HepG2 (cell line): ENCODE measurements at regions not wholly inside any gene's neighbourhood (a gene's known extent, or its start where the extent isn't known, plus 50 kb on each side); places are given as distances from the start of the nearest gene placed in this dataset.

ENCODE experiments used
- ZFP37 ChIP-seq: sonication (generic); formaldehyde crosslinking; IDR thresholded peaks from 2 replicates; pipeline ENCODE4 v1.4.0; 2020; ENCODE audit warnings: missing genetic modification reagents, borderline replicate concordance
- ZFP82 ChIP-seq: sonication (generic); formaldehyde crosslinking; IDR thresholded peaks from 2 replicates; pipeline ENCODE4 v1.5.1; 2020; ENCODE audit warnings: mild to moderate bottlenecking, missing genetic modification reagents, borderline replicate concordance
- ZNF317 ChIP-seq: sonication (generic); formaldehyde crosslinking; IDR thresholded peaks from 2 replicates; pipeline ENCODE4 v1.5.0; 2020; ENCODE audit warnings: mild to moderate bottlenecking, missing genetic modification reagents
- ZNF549 ChIP-seq: sonication (generic); formaldehyde crosslinking; IDR thresholded peaks from 2 replicates; pipeline ENCODE4 v1.5.0; 2020; ENCODE audit warnings: missing genetic modification reagents
- TF ChIP-seq, protein P1 (sequence below), 2 experiments: fragments of 450-650 bp in 1 of 2; sonication (generic) in 1 of 2; formaldehyde crosslinking in 1 of 2; IDR thresholded peaks; 2 replicates each; pipeline versions ENCODE4 v1.6.1 to v1.8.0; 2016 to 2022; ENCODE audit warnings: antibody characterized with exemption in 1 of 2, mild to moderate bottlenecking in 1 of 2, missing genetic modification reagents in 1 of 2
- TF ChIP-seq, protein P2 (sequence below): sonication (generic); formaldehyde crosslinking; IDR thresholded peaks from 2 replicates; pipeline ENCODE4 v1.4.0; 2020; ENCODE audit warnings: missing genetic modification reagents

DNA sequence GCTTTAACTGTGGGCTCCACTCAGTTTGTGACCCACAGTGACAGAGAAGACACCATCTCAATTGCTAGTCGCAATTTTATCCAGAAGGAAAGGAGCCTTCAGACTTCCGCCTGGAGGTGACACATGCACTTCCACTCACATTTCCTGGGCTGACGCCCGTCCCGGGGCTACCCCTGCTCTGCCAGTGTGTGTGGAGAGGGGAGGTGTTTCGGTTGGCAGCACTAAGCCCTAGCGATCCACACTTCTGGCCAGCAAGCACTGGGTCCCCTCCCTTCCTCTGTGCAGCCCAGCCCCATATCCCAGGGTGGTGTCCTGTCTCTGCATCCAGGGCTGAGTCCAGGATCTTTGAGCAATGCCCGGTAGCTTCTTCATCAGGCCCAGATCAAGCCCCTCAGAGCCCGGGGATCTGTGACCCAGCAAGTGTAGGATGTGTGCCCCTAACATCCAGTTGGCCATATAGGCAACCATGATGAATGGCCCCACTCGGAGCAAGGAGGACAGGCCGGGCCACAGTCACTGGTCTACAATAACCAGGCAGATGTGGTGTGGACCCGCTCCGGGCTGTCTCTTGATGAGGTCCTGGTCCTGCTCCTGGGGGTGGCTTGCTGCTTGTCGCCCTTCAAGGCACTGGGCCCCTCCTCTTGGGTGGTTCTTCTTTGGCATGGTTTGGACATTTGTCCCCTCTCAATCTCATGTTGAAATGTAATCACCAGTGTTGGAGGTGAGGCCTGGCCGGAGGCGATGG is 141.9 kb upstream of the SPACA7 start (continued):
- TF ChIP-seq, protein P1, sequence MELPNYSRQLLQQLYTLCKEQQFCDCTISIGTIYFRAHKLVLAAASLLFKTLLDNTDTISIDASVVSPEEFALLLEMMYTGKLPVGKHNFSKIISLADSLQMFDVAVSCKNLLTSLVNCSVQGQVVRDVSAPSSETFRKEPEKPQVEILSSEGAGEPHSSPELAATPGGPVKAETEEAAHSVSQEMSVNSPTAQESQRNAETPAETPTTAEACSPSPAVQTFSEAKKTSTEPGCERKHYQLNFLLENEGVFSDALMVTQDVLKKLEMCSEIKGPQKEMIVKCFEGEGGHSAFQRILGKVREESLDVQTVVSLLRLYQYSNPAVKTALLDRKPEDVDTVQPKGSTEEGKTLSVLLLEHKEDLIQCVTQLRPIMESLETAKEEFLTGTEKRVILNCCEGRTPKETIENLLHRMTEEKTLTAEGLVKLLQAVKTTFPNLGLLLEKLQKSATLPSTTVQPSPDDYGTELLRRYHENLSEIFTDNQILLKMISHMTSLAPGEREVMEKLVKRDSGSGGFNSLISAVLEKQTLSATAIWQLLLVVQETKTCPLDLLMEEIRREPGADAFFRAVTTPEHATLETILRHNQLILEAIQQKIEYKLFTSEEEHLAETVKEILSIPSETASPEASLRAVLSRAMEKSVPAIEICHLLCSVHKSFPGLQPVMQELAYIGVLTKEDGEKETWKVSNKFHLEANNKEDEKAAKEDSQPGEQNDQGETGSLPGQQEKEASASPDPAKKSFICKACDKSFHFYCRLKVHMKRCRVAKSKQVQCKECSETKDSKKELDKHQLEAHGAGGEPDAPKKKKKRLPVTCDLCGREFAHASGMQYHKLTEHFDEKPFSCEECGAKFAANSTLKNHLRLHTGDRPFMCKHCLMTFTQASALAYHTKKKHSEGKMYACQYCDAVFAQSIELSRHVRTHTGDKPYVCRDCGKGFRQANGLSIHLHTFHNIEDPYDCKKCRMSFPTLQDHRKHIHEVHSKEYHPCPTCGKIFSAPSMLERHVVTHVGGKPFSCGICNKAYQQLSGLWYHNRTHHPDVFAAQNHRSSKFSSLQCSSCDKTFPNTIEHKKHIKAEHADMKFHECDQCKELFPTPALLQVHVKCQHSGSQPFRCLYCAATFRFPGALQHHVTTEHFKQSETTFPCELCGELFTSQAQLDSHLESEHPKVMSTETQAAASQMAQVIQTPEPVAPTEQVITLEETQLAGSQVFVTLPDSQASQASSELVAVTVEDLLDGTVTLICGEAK (IDR thresholded peaks at IDR 0.05), result no peak
- TF ChIP-seq, protein P1 (CRISPR knock-in tag; IDR thresholded peaks at IDR 0.05), result no peak
- TF ChIP-seq ZFP82 (CRISPR knock-in tag), result no peak
- TF ChIP-seq ZFP37 (CRISPR knock-in tag), result no peak
- no peak for TF ChIP-seq ZNF549 (CRISPR knock-in tag)
- TF ChIP-seq ZNF317 (CRISPR knock-in tag), result no peak
- TF ChIP-seq, protein P2, sequence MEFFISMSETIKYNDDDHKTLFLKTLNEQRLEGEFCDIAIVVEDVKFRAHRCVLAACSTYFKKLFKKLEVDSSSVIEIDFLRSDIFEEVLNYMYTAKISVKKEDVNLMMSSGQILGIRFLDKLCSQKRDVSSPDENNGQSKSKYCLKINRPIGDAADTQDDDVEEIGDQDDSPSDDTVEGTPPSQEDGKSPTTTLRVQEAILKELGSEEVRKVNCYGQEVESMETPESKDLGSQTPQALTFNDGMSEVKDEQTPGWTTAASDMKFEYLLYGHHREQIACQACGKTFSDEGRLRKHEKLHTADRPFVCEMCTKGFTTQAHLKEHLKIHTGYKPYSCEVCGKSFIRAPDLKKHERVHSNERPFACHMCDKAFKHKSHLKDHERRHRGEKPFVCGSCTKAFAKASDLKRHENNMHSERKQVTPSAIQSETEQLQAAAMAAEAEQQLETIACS, result no peak
